ENCODE measurements at regions not wholly inside any gene's neighbourhood (a gene's known extent, or its start where the extent isn't known, plus 50 kb on each side); places are given as distances from the start of the nearest gene placed in this dataset.

DNA sequence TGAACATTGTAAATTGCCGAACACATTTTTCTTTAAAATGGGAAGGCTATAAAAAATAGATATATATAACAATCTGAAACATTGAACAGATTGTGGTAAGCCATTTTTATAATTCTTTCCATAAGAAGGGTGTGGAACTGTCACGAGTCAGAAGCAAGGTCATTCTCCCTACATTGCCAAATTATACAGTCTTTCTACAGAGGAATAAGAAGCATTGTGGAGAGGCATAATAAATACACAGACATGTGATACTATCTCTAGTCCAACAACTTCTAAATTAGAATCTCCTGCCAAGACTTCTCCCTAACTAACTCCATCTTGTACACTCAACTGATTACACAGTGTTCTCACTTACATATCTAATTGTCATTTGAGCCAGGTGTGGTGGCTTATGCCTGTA, 227.9 kb downstream of the CENPF start:
- H3K9me3 ChIP-seq, result no peaks in the 10 kb centered on the region
- WGBS (ENCODE audit: low lambda C conversion rate), result 31% methylated on average over 2 of the region's 2 CpGs
- H3K9me2 ChIP-seq, result no peaks in the 10 kb centered on the region
- H2AFZ ChIP-seq (ENCODE audit: low read depth), result no peak overlapping the region
- H3K4me3 ChIP-seq (ENCODE audit: low read depth in 2 of 2, low read length in 1 of 2), result no peak overlapping the region
- no peak overlapping the region for H3K4me2 ChIP-seq
- H3K9ac ChIP-seq, result no peak overlapping the region
- TF ChIP-seq RAD21 (IDR thresholded peaks at IDR 0.05; ENCODE audit: low read length) (no peak), FOXJ3 (CRISPR knock-in tag; IDR thresholded peaks at IDR 0.05) (no peak), TEAD4 (IDR thresholded peaks at IDR 0.05; ENCODE audit: borderline replicate concordance, insufficient read depth) (no peak), RXRA (IDR thresholded peaks at IDR 0.05; ENCODE audit: borderline replicate concordance, low read depth) (no peak), JUND (IDR thresholded peaks at IDR 0.05) (no peak)
- TF ChIP-seq, protein P1, sequence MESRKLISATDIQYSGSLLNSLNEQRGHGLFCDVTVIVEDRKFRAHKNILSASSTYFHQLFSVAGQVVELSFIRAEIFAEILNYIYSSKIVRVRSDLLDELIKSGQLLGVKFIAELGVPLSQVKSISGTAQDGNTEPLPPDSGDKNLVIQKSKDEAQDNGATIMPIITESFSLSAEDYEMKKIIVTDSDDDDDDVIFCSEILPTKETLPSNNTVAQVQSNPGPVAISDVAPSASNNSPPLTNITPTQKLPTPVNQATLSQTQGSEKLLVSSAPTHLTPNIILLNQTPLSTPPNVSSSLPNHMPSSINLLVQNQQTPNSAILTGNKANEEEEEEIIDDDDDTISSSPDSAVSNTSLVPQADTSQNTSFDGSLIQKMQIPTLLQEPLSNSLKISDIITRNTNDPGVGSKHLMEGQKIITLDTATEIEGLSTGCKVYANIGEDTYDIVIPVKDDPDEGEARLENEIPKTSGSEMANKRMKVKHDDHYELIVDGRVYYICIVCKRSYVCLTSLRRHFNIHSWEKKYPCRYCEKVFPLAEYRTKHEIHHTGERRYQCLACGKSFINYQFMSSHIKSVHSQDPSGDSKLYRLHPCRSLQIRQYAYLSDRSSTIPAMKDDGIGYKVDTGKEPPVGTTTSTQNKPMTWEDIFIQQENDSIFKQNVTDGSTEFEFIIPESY (IDR thresholded peaks at IDR 0.05; ENCODE audit: borderline replicate concordance, low read depth), result no peak
- TF ChIP-seq, protein P2, sequence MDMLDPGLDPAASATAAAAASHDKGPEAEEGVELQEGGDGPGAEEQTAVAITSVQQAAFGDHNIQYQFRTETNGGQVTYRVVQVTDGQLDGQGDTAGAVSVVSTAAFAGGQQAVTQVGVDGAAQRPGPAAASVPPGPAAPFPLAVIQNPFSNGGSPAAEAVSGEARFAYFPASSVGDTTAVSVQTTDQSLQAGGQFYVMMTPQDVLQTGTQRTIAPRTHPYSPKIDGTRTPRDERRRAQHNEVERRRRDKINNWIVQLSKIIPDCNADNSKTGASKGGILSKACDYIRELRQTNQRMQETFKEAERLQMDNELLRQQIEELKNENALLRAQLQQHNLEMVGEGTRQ (IDR thresholded peaks at IDR 0.05; ENCODE audit: borderline replicate concordance, low read depth, low read length), result no peak
- no peaks in the 10 kb centered on the region for H4K20me1 ChIP-seq (ENCODE audit: insufficient read depth)
- ChIA-PET POLR2A (no interaction called here), CTCF (no interaction called here)
- peaks cover 10% of the 10 kb centered on the region for H3F3A ChIP-seq (replicated peaks; ENCODE audit: insufficient read depth)
- DNase-seq, result no peak
- no peaks in the 10 kb centered on the region for H3K27me3 ChIP-seq (ENCODE audit: insufficient read depth)
- no peaks in the 10 kb centered on the region for H3K79me2 ChIP-seq (ENCODE audit: insufficient read depth)
- no peaks in the 10 kb centered on the region for H3K36me3 ChIP-seq (replicated peaks in 1 of 2; ENCODE audit: control insufficient read depth in 1 of 2, insufficient read depth in 2 of 2, low read length in 1 of 2)
- H3K27ac ChIP-seq (ENCODE audit: low read depth in 2 of 2, low read length in 1 of 2), result no peak overlapping the region
- H3K4me1 ChIP-seq (ENCODE audit: control insufficient read depth in 1 of 2, insufficient read depth in 2 of 2, low read depth in 1 of 2, low read length in 1 of 2), result peaks cover 0 to 5% of the 10 kb centered on the region in 2 experiments; a peak in 1 of 4 replicates

DNA sequence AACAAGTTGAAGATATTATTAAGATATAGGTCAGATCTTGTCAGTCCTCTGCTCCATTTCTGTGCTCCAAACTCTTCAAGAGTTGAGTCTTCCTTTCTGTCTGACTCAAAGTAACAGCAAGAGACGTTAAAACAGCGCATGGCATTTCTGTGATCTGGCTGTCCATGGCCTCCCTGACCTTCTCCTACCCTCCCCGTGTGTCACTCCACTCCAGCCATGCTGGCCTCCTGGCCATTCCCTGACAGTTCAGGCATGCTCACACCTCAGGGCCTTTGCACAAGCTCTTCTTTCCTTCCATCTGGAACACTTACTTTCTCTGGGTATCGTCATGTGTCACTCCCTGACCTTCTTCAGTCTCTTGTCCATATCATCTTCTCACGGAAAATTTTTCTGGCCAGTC, 229.0 kb downstream of the CENPF start:
- ChIA-PET CTCF (no interaction called here), POLR2A (no interaction called here)
- Histone ChIP-seq H3K4me2 (no peak overlapping the region), H3K36me3 (replicated peaks in 1 of 2; ENCODE audit: control insufficient read depth in 1 of 2, insufficient read depth in 2 of 2, low read length in 1 of 2) (no peaks in the 10 kb centered on the region), H3K27me3 (ENCODE audit: insufficient read depth) (no peaks in the 10 kb centered on the region), H3K27ac (ENCODE audit: low read depth in 2 of 2, low read length in 1 of 2) (no peak overlapping the region), H3K79me2 (ENCODE audit: insufficient read depth) (no peaks in the 10 kb centered on the region), H3K4me3 (ENCODE audit: low read depth in 2 of 2, low read length in 1 of 2) (no peak overlapping the region), H4K20me1 (ENCODE audit: insufficient read depth) (no peaks in the 10 kb centered on the region), H2AFZ (ENCODE audit: low read depth) (no peak overlapping the region), H3K9me3 (no peaks in the 10 kb centered on the region), H3K4me1 (ENCODE audit: control insufficient read depth in 1 of 2, insufficient read depth in 2 of 2, low read depth in 1 of 2, low read length in 1 of 2) (peaks cover 0 to 5% of the 10 kb centered on the region in 2 experiments; a peak in 1 of 4 replicates), H3K9me2 (no peaks in the 10 kb centered on the region), H3K9ac (no peak overlapping the region), H3F3A (replicated peaks; ENCODE audit: insufficient read depth) (peaks cover 10% of the 10 kb centered on the region)
- DNase-seq, result no peak
- WGBS (ENCODE audit: low lambda C conversion rate), result 69% methylated on average over 5 of the region's 5 CpGs
- TF ChIP-seq RXRA (IDR thresholded peaks at IDR 0.05; ENCODE audit: borderline replicate concordance, low read depth) (no peak), GABPA (IDR thresholded peaks at IDR 0.05; ENCODE audit: low read depth) (no peak), FOSL2 (IDR thresholded peaks at IDR 0.05; ENCODE audit: borderline replicate concordance, low read depth) (no peak), POLR2AphosphoS5 (IDR thresholded peaks at IDR 0.05; ENCODE audit: low read depth, low read length) (no peak), TAF1 (IDR thresholded peaks at IDR 0.05; ENCODE audit: borderline replicate concordance, low read depth, low read length) (no peak), CTCF (IDR thresholded peaks at IDR 0.05) (no peak), TCF12 (IDR thresholded peaks at IDR 0.05) (no peak), MAX (IDR thresholded peaks at IDR 0.05; ENCODE audit: low read depth) (no peak), GATA2 (CRISPR knock-in tag; IDR thresholded peaks at IDR 0.05) (no peak), MXI1 (IDR thresholded peaks at IDR 0.05; ENCODE audit: low read depth, low read length) (no peak)
- TF ChIP-seq, protein P1 (IDR thresholded peaks at IDR 0.05; ENCODE audit: borderline replicate concordance, low read depth), result no peak
- TF ChIP-seq, protein P3, sequence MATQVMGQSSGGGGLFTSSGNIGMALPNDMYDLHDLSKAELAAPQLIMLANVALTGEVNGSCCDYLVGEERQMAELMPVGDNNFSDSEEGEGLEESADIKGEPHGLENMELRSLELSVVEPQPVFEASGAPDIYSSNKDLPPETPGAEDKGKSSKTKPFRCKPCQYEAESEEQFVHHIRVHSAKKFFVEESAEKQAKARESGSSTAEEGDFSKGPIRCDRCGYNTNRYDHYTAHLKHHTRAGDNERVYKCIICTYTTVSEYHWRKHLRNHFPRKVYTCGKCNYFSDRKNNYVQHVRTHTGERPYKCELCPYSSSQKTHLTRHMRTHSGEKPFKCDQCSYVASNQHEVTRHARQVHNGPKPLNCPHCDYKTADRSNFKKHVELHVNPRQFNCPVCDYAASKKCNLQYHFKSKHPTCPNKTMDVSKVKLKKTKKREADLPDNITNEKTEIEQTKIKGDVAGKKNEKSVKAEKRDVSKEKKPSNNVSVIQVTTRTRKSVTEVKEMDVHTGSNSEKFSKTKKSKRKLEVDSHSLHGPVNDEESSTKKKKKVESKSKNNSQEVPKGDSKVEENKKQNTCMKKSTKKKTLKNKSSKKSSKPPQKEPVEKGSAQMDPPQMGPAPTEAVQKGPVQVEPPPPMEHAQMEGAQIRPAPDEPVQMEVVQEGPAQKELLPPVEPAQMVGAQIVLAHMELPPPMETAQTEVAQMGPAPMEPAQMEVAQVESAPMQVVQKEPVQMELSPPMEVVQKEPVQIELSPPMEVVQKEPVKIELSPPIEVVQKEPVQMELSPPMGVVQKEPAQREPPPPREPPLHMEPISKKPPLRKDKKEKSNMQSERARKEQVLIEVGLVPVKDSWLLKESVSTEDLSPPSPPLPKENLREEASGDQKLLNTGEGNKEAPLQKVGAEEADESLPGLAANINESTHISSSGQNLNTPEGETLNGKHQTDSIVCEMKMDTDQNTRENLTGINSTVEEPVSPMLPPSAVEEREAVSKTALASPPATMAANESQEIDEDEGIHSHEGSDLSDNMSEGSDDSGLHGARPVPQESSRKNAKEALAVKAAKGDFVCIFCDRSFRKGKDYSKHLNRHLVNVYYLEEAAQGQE (IDR thresholded peaks at IDR 0.05; ENCODE audit: low read depth, low read length), result no peak

Measured in SK-N-SH (cell line).